Thoracic aorta (tissue), 2 donors: ENCODE measurements at regions not wholly inside any gene's neighbourhood (a gene's known extent, or its start where the extent isn't known, plus 50 kb on each side); places are given as distances from the start of the nearest gene placed in this dataset.

Experiments
- ATAC-seq: fragments of 150-250 bp; one replicate; pipeline ENCODE4 v1.8.0; 2017; ENCODE audit warnings: low read depth; ENCODE audit not compliant: insufficient number of reproducible peaks, low FRiP score
- DNase-seq: peaks from one replicate; pipeline ENCODE4 v3.0.0-alpha.2; 2020; ENCODE audit warnings: low spot score
- H3K27ac ChIP-seq, 2 donors: fragments of 200-600 bp; sonication (generic); 1 replicate in 1 of 2; 2 replicates in 1 of 2; pipeline ENCODE4 v1.5.1; 2016; ENCODE audit warnings: mild to moderate bottlenecking in 2 of 2, moderate library complexity in 2 of 2
- H3K27me3 ChIP-seq: fragments of 200-600 bp; sonication (generic); replicated peaks from 2 replicates; pipeline ENCODE4 v1.6.0; 2016; ENCODE audit warnings: mild to moderate bottlenecking; ENCODE audit not compliant: insufficient read depth
- H3K36me3 ChIP-seq: fragments of 200-600 bp; sonication (generic); one replicate; pipeline ENCODE4 v1.5.1; 2016
- H3K4me1 ChIP-seq, 2 donors: fragments of 200-600 bp; sonication (generic); 1 replicate in 1 of 2; 2 replicates in 1 of 2; pipeline versions ENCODE4 v1.5.1 to v1.6.0; 2016; ENCODE audit warnings: low read depth in 2 of 2, mild to moderate bottlenecking in 1 of 2; ENCODE audit not compliant: control insufficient read depth in 1 of 2
- H3K4me3 ChIP-seq: fragments of 200-600 bp; sonication (generic); 2 replicates; pipeline ENCODE4 v1.5.1; 2016; ENCODE audit warnings: mild to moderate bottlenecking
- H3K9me3 ChIP-seq: fragments of 200-600 bp; sonication (generic); 2 replicates; pipeline ENCODE4 v1.5.1; 2016
- TF ChIP-seq, protein P1 (sequence below): fragments of 200-600 bp; sonication (generic); IDR thresholded peaks from one replicate; pipeline ENCODE4 v1.5.1; 2019; ENCODE audit warnings: antibody characterized with exemption

- H3K27ac ChIP-seq, result peak overlapping the region in 1 of 2 donors; percentile 77
- H3K9me3 ChIP-seq, result no peaks in the 10 kb centered on the region
- DNase-seq, result no peak
- peaks cover 19 to 20% of the 10 kb centered on the region in 2 donors for H3K4me1 ChIP-seq
- H3K36me3 ChIP-seq, result no peaks in the 10 kb centered on the region
- H3K4me3 ChIP-seq, result no peak overlapping the region
- no peaks in the 10 kb centered on the region for H3K27me3 ChIP-seq
- TF ChIP-seq, protein P1, sequence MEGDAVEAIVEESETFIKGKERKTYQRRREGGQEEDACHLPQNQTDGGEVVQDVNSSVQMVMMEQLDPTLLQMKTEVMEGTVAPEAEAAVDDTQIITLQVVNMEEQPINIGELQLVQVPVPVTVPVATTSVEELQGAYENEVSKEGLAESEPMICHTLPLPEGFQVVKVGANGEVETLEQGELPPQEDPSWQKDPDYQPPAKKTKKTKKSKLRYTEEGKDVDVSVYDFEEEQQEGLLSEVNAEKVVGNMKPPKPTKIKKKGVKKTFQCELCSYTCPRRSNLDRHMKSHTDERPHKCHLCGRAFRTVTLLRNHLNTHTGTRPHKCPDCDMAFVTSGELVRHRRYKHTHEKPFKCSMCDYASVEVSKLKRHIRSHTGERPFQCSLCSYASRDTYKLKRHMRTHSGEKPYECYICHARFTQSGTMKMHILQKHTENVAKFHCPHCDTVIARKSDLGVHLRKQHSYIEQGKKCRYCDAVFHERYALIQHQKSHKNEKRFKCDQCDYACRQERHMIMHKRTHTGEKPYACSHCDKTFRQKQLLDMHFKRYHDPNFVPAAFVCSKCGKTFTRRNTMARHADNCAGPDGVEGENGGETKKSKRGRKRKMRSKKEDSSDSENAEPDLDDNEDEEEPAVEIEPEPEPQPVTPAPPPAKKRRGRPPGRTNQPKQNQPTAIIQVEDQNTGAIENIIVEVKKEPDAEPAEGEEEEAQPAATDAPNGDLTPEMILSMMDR, result no peak
- no peak for ATAC-seq
These were observed 140.5 kb upstream of the SGO1 start for GRCh38 chr3:20326541-20326940.

DNA sequence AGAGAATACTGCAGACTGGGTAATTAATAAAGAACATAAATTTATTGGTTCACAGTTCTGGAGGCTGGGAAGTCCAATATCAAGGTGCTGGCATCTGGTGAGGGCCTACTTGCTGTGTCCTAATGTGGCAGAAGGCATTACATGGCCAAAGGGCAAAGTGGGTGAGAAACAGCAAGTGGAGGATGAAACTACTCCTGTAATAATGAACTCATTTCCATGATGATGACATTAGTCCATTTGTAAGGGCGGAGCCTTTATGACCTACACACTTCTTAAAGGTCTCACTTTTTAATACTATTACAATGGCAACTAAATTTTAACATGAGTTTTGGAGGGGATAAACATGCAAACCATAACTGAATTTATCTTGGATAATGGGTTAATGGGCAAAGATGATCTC, 139.6 kb upstream of the SGO1 start:
- peaks cover 20 to 29% of the 10 kb centered on the region in 2 donors for H3K4me1 ChIP-seq
- TF ChIP-seq, protein P1, result no peak
- H3K4me3 ChIP-seq, result no peak overlapping the region
- H3K9me3 ChIP-seq, result no peaks in the 10 kb centered on the region
- peak overlapping the region; percentile 72 to 77 for H3K27ac ChIP-seq
- DNase-seq, result no peak
- no peak for ATAC-seq
- H3K27me3 ChIP-seq, result no peaks in the 10 kb centered on the region
- no peaks in the 10 kb centered on the region for H3K36me3 ChIP-seq

DNA sequence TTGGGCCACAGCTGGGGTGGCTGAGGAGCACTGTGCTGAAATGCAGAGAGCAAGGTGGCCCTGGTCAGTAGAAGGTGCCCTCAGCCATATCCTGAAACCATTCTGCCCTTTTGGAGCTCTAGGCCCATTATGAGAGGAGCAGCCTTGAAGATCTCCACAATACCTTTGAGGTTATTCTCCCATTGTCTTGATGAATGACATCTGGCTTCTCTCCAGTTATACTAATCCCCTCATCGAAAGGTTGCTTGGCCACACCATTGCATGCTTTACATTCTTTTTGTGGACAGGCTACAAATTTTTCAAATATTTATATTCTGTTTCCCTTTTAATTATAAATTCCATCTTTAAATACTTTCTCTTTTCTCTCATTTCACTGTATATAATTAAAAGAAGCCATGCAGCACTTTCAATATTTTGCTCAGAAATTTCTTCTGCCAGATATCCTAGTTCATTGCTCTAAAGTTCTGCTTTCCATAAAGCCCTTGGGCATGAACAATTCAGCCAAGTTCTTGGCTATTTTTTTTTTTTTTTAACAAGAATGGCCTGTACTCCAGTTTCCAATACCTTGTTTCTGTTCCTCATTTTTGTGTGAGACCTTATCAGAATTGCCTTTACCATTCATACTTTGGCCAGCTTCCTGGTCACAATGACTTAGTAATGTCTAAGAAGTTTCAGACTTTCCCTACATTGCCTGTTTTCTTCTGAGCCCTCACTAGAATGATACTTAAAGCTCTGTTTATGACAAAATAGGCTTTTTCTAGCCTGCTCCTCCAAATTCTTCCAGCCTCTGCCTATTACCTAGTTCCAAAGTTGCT, 138.9 kb upstream of the SGO1 start:
- ATAC-seq, result no peak
- Histone ChIP-seq H3K27ac (peak overlapping the region; percentile 72 to 77), H3K27me3 (no peaks in the 10 kb centered on the region), H3K4me3 (no peak overlapping the region), H3K4me1 (peaks cover 17 to 32% of the 10 kb centered on the region in 2 donors), H3K36me3 (no peaks in the 10 kb centered on the region), H3K9me3 (no peaks in the 10 kb centered on the region)
- TF ChIP-seq, protein P1, result no peak
- no peak for DNase-seq

GRCh38 chr3:20323307-20323927, 137.4 kb upstream of the SGO1 start:
- Histone ChIP-seq H3K9me3 (no peaks in the 10 kb centered on the region), H3K4me1 (peaks cover 14 to 39% of the 10 kb centered on the region in 2 donors), H3K27ac (no peak overlapping the region), H3K36me3 (no peaks in the 10 kb centered on the region), H3K27me3 (no peaks in the 10 kb centered on the region), H3K4me3 (no peak overlapping the region)
- DNase-seq (no peak), ATAC-seq (no peak)
- TF ChIP-seq, protein P1, result no peak

DNA sequence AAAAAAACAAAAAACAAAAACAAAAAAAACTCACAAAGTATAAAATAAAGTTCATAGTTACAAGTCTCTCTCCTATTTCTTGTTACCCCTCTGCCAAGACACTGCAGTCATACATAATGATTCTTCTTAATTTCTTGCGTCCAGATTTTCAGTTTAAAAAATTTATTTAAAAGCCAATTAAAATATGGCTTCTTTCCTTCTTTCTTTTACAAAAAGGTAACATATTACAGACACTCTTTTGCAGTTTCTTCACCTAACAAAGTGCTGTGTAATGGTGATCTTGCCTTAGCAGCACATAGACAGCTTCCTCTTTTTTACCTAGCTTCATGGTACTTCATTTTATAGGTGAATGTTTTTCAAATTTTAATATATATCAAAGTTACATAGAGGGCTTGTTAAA, 136.1 kb upstream of the SGO1 start:
- H3K27me3 ChIP-seq, result no peaks in the 10 kb centered on the region
- no peaks in the 10 kb centered on the region for H3K9me3 ChIP-seq
- TF ChIP-seq, protein P1, result no peak
- peaks cover 16 to 45% of the 10 kb centered on the region in 2 donors for H3K4me1 ChIP-seq
- H3K27ac ChIP-seq, result no peak overlapping the region
- H3K4me3 ChIP-seq, result no peak overlapping the region
- no peak for ATAC-seq
- H3K36me3 ChIP-seq, result no peaks in the 10 kb centered on the region
- DNase-seq, result no peak
